Common myeloid progenitor, CD34-positive (primary cell): ENCODE measurements at regions not wholly inside any gene's neighbourhood (a gene's known extent, or its start where the extent isn't known, plus 50 kb on each side); places are given as distances from the start of the nearest gene placed in this dataset.

Experiments
- CTCF ChIA-PET: fragments of 350-600 bp; sonication (Branson Sonifier 250); formaldehyde crosslinking; loops from one replicate; lab custom pipeline; 2021; ENCODE audit warnings: antibody characterized with exemption; lab: Charles Lee
- POLR2A ChIA-PET: fragments of 350-600 bp; sonication (Branson Sonifier 250); formaldehyde crosslinking; loops from one replicate; lab custom pipeline; 2021; ENCODE audit warnings: antibody characterized with exemption; lab: Charles Lee
- DNase-seq, 3 donors: peaks; one replicate each; pipeline versions ENCODE4 v3.0.0 to v3.0.0-alpha.2; 2013
- H3K27ac ChIP-seq, 2 experiments: 1 replicate in 1 of 2; 2 replicates in 1 of 2; pipeline ENCODE4 v1.7.0; 2013; ENCODE audit warnings: inconsistent platforms in 2 of 2, low read length in 2 of 2, mild to moderate bottlenecking in 2 of 2, low read depth in 1 of 2, moderate library complexity in 1 of 2; ENCODE audit not compliant: severe bottlenecking in 2 of 2, insufficient read depth in 1 of 2, poor library complexity in 1 of 2
- H3K27me3 ChIP-seq, 5 experiments: replicated peaks in 2 of 5; 1 replicate in 3 of 5; 2 replicates in 2 of 5; pipeline versions ENCODE4 v1.6.1 to v1.7.0; 2013; ENCODE audit warnings: low read length in 4 of 5, mild to moderate bottlenecking in 2 of 5, moderate library complexity in 2 of 5, inconsistent platforms in 1 of 5; ENCODE audit not compliant: insufficient read depth in 5 of 5, control insufficient read depth in 4 of 5
- H3K36me3 ChIP-seq, 4 experiments: 1 replicate in 2 of 4; 2 replicates in 2 of 4; pipeline versions ENCODE4 v1.6.1 to v1.7.0; 2013; ENCODE audit warnings: low read length in 3 of 4, control low read depth in 1 of 4, mild to moderate bottlenecking in 1 of 4; ENCODE audit not compliant: control insufficient read depth in 4 of 4, insufficient read depth in 4 of 4
- H3K4me1 ChIP-seq, 4 experiments: 1 replicate in 3 of 4; 2 replicates in 1 of 4; pipeline versions ENCODE4 v1.6.1 to v1.7.1; 2013; ENCODE audit warnings: low read length in 3 of 4, mild to moderate bottlenecking in 3 of 4, control low read depth in 1 of 4, inconsistent platforms in 1 of 4, moderate library complexity in 1 of 4; ENCODE audit not compliant: control insufficient read depth in 4 of 4, insufficient read depth in 4 of 4; ENCODE audit errors: control extremely low read depth in 1 of 4
- H3K4me3 ChIP-seq, 7 experiments: 1 replicate in 4 of 7; 2 replicates in 3 of 7; pipeline versions ENCODE4 v1.5.1 to v1.7.0; 2013; ENCODE audit warnings: mild to moderate bottlenecking in 7 of 7, low read length in 6 of 7, moderate library complexity in 6 of 7, inconsistent platforms in 2 of 7, low read depth in 2 of 7, control low read depth in 1 of 7; ENCODE audit not compliant: insufficient read depth in 4 of 7, control insufficient read depth in 1 of 7; ENCODE audit errors: extremely low read depth in 1 of 7
- H3K9me3 ChIP-seq, 5 experiments: 1 replicate in 4 of 5; 2 replicates in 1 of 5; pipeline versions ENCODE4 v1.6.1 to v1.7.1; 2013; ENCODE audit warnings: low read length in 4 of 5, mild to moderate bottlenecking in 2 of 5, inconsistent platforms in 1 of 5, low read depth in 1 of 5, moderate library complexity in 1 of 5; ENCODE audit not compliant: control insufficient read depth in 4 of 5, insufficient read depth in 2 of 5; ENCODE audit errors: control extremely low read depth in 1 of 5
- WGBS: methylation state at CpG from one replicate; pipeline ENCODE4 v1.1.5; 2013; ENCODE audit not compliant: insufficient coverage; 5-methylcytosine and 5-hydroxymethylcytosine counted together

DNA sequence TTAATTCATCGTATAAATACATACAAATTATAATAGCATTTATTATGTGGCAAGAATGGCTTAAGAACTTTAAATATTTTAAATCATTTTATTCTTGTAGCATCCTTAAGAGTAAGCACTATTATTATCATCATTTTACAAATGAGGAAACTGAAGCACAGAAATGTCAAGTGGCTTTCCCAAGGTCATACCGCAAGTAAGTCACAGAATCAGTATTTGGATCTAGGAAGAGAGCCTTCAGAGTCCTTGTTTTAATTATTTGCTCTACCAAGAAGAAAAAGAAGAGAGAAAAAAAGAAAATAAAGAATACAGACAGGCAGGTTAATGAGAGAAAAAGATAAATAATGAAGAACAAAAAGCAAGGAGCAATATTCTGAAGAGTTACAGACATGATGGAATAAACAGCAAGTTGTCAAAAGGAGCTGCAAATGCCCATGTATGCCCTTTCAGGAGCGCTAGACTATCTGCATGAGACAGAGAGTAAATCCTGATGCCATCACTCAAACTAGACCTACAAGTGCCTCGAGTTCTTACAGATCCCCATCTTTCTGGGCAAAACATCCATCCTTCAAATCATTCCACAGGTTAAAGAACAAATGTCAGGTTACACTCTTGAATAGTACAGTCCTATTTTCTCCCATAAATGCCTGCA, 57.8 kb upstream of the ETAA1 start:
- Histone ChIP-seq H3K9me3 (peaks cover 0 to 1% (median 0%) of the 10 kb centered on the region in 5 experiments), H3K4me1 (no peaks in the 10 kb centered on the region), H3K36me3 (no peaks in the 10 kb centered on the region), H3K27me3 (no peaks in the 10 kb centered on the region), H3K27ac (no peak overlapping the region), H3K4me3 (no peak overlapping the region)
- 94% methylated on average over 2 of the region's 4 CpGs for WGBS
- POLR2A ChIA-PET: no interaction called here
- no peak for DNase-seq
- CTCF ChIA-PET: no interaction called here

DNA sequence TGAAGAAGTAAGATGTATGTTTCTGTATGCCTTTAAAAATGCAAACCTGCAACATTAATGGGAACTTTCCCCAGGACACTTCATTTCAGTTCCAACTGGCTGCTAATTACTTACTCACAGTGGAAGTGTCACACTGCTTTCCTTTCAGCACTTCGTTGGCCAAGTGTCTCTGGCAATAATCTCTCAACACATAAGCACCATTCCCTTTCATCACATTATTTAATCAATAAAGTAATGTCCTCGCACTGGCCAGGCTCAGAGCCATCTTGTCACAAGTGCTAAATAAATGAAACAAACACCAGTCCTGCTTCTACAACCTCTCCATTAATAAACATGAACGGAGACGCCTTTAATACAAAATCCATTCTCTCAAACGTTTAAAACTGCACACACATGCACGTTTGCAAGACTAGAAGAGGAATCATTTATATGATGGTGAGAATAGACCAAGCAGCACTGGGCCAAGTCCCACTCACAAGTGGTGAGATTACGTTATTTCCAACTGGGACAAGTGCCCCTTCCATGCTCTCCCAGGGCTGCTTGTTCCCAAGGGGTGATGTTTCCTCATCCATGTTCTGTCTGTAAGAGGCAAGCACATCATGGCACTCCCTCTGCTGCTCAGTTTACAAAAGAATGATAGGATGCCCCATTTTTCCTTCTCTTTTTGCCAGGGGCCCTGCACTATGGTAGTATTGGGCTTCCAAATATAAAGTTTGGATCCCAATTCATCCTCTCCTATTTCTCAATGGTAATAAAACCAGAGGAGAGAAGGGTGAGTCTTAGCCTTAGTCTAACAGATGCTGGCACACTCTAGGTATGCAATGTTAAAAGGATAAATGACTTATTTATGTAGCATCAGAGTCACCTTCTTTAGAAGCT, 56.8 kb upstream of the ETAA1 start:
- Histone ChIP-seq H3K4me3 (no peak overlapping the region), H3K9me3 (peaks cover 0 to 1% (median 0%) of the 10 kb centered on the region in 5 experiments), H3K27ac (no peak overlapping the region), H3K36me3 (no peaks in the 10 kb centered on the region), H3K27me3 (no peaks in the 10 kb centered on the region), H3K4me1 (no peaks in the 10 kb centered on the region)
- WGBS: 85% methylated on average over 3 of the region's 7 CpGs
- POLR2A ChIA-PET: no interaction called here
- DNase-seq: no peak
- CTCF ChIA-PET: no interaction called here

DNA sequence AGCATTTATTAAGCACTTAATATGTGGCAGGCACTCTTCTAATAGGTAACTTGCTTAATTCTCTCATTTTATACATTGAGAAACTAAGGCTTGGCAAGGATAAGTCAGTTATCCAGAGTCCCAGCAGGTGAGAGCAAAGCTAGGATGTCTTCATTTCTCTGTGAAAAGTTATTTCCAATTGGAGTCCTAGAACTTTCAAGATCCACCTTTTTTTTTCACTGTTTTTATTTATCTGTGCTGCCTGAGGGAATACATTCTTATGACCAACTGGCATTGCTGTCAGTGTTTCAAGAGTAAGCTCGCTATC, 56.2 kb upstream of the ETAA1 start:
- DNase-seq: no peak
- Histone ChIP-seq H3K36me3 (no peaks in the 10 kb centered on the region), H3K4me3 (no peak overlapping the region), H3K4me1 (no peaks in the 10 kb centered on the region), H3K27ac (no peak overlapping the region), H3K27me3 (no peaks in the 10 kb centered on the region), H3K9me3 (peaks cover 0 to 1% (median 0%) of the 10 kb centered on the region in 5 experiments)
- WGBS: 100% methylated on average over 1 of the region's 1 CpG
- CTCF ChIA-PET: no interaction called here
- POLR2A ChIA-PET: no interaction called here

DNA sequence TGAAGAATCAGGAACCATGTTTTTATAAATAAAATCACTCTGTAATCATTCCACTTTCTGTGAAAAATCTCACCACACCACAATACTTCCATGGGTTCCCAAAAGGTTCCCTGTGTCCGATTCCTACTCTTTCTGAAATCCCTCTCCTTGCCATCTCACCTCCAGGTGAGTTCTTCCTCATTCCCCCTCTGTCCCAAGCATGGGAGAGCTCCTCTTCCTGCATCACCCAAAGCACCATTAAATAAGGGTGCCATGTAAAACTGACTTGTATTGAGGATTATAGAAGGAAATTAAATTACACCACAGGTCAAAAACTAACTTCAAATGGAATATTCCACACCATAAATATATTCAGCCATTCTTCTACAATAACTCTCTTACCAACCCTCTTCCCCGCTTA, 55.8 kb upstream of the ETAA1 start:
- POLR2A ChIA-PET: no interaction called here
- no peak overlapping the region for H3K4me3 ChIP-seq
- H3K27me3 ChIP-seq: no peaks in the 10 kb centered on the region
- DNase-seq: no peak
- CTCF ChIA-PET: no interaction called here
- H3K27ac ChIP-seq: no peak overlapping the region
- no peaks in the 10 kb centered on the region for H3K4me1 ChIP-seq
- WGBS: 100% methylated on average over 2 of the region's 2 CpGs
- H3K36me3 ChIP-seq: no peaks in the 10 kb centered on the region
- peaks cover 0 to 1% (median 0%) of the 10 kb centered on the region in 5 experiments for H3K9me3 ChIP-seq

DNA sequence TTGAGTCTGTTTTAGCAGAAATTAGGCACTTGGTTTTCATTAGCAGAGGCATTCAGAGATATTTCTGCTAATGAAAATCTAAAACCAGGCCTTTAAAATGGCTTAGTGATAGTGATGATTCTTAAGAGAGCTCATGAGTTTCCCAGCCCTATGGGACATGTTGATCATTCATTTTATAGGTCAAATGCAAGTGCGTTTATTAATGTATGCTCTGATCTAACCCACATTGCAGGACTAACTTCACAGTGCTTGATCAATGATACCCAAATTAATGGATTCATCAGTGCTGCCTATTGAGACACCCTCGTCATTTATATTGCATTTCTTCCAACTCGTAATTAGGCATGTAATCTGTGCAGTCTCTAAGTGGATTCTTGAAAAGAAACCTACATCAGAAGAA, 54.7 kb upstream of the ETAA1 start:
- CTCF ChIA-PET: no interaction called here

DNA sequence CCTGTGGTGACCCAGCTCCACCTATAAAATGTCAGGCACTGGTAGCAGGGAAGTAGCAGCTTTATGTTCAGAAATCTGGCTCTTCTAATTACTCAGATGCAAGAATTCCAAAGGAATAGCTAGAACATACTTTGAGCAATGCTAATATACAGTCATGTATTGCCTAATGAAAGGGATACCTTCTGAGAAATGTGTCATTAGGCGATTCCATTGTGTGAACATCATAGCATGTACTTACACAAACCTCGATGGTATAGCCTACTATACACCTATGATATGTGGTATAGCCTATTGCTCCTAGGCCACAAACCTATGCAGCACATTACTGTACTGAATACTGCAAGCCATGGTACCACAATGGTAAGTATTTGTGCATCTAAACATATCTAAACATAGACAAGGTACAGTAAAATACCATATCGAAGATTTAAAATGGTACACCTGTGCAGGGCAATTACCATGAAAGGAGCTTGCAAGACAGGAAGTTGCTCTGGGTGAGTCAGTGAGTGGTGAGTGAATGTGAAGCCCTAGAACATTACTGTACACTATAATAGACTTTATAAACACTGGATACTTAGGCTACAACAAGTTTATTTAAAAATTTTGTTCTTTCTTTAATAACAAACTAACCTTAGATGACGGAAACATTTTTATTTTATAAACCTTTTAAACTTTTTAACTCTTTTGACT, 50.3 kb upstream of the ETAA1 start:
- CTCF ChIA-PET: interaction anchor here (1.2 kb wide), 1 partner anchor 60 kb away, joined by 3 read pairs; no protein-coding TSS in a partner anchor
- POLR2A ChIA-PET: no interaction called here
- Histone ChIP-seq H3K27me3 (no peaks in the 10 kb centered on the region), H3K9me3 (peaks cover 0 to 10% (median 0%) of the 10 kb centered on the region in 5 experiments), H3K4me3 (no peak overlapping the region), H3K27ac (no peak overlapping the region), H3K36me3 (no peaks in the 10 kb centered on the region), H3K4me1 (no peaks in the 10 kb centered on the region)
- no CpG with 5 or more reads among the region's 4 CpGs for WGBS
- no peak for DNase-seq

More for the DNA sequence above, 54.7 kb upstream of the ETAA1 start:
- H3K4me1 ChIP-seq: no peaks in the 10 kb centered on the region
- POLR2A ChIA-PET: no interaction called here
- no peaks in the 10 kb centered on the region for H3K36me3 ChIP-seq
- peaks cover 0 to 1% (median 0%) of the 10 kb centered on the region in 5 experiments for H3K9me3 ChIP-seq
- H3K4me3 ChIP-seq: no peak overlapping the region
- no peak overlapping the region for H3K27ac ChIP-seq
- DNase-seq: no peak
- WGBS: 100% methylated on average over 2 of the region's 3 CpGs
- H3K27me3 ChIP-seq: no peaks in the 10 kb centered on the region
